ENCODE measurements at regions not wholly inside any gene's neighbourhood (a gene's known extent, or its start where the extent isn't known, plus 50 kb on each side); places are given as distances from the start of the nearest gene placed in this dataset.

DNA sequence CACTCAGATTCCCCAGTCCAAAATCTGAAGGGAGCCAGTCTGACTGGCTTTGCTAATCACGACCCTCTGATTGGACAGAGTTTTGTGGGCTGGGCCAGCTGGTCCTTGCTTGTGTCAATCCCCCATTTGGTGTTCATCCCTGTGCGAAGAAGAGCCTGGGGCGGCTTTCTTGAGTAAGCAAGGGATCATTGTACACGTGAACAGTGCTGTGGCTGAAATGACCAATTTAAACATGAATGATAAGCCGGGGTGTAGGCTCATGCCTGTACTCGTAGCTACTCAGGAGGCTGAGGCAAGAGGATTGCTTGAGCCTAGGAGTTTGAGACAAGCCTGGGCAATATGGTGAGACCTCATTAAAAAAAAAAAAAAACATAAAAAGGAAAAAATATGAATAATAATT is 379.1 kb downstream of the RAPGEF2 start:
- TF ChIP-seq, protein P1, sequence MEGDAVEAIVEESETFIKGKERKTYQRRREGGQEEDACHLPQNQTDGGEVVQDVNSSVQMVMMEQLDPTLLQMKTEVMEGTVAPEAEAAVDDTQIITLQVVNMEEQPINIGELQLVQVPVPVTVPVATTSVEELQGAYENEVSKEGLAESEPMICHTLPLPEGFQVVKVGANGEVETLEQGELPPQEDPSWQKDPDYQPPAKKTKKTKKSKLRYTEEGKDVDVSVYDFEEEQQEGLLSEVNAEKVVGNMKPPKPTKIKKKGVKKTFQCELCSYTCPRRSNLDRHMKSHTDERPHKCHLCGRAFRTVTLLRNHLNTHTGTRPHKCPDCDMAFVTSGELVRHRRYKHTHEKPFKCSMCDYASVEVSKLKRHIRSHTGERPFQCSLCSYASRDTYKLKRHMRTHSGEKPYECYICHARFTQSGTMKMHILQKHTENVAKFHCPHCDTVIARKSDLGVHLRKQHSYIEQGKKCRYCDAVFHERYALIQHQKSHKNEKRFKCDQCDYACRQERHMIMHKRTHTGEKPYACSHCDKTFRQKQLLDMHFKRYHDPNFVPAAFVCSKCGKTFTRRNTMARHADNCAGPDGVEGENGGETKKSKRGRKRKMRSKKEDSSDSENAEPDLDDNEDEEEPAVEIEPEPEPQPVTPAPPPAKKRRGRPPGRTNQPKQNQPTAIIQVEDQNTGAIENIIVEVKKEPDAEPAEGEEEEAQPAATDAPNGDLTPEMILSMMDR (IDR thresholded peaks at IDR 0.05), result no peak
- TF ChIP-seq POLR2A (IDR thresholded peaks at IDR 0.05; ENCODE audit: low read depth), result no peak

Measured in esophagus muscularis mucosa (tissue), 3 donors.